ENCODE measurements at regions not wholly inside any gene's neighbourhood (a gene's known extent, or its start where the extent isn't known, plus 50 kb on each side); places are given as distances from the start of the nearest gene placed in this dataset.

- no peak for DNase-seq
Measured at GRCh38 chr21:32216293-32216692, 62.6 kb downstream of the MIS18A start.

- DNase-seq = no peak
Measured at GRCh38 chr21:32215306-32215685, 63.6 kb downstream of the MIS18A start.

GRCh38 chr21:32214654-32215305 lies 64.1 kb downstream of the MIS18A start:
- no peak for DNase-seq

GRCh38 chr21:32212116-32212515 lies 66.7 kb downstream of the MIS18A start:
- DNase-seq = no peak

GRCh38 chr21:32211306-32211705 lies 67.5 kb downstream of the MIS18A start:
- no peak for DNase-seq

- no peak for DNase-seq
Measured at GRCh38 chr21:32209580-32209979, 69.3 kb downstream of the MIS18A start.

- DNase-seq = no peak
Measured at GRCh38 chr21:32207406-32207716, 71.5 kb downstream of the MIS18A start.

- no peak for DNase-seq
Measured at GRCh38 chr21:32206631-32207405, 72.0 kb downstream of the MIS18A start.

- DNase-seq = no peak
Measured at GRCh38 chr21:32203877-32204480, 74.9 kb downstream of the MIS18A start.

- DNase-seq = no peak
Measured at GRCh38 chr21:32200029-32200428, 78.8 kb downstream of the MIS18A start.

GRCh38 chr21:32198384-32198783 lies 80.5 kb downstream of the MIS18A start:
- DNase-seq = no peak

GRCh38 chr21:32197896-32198295 lies 81.0 kb downstream of the MIS18A start:
- peak; percentile 16 for DNase-seq

GRCh38 chr21:32196001-32196400 lies 82.8 kb downstream of the MIS18A start:
- DNase-seq = no peak

- no peak for DNase-seq
Measured at GRCh38 chr21:32193098-32193465, 85.8 kb downstream of the MIS18A start.

- DNase-seq = no peak
Measured at GRCh38 chr21:32192291-32193097, 86.4 kb downstream of the MIS18A start.

- DNase-seq = peak; percentile 6
Measured at GRCh38 chr21:32190493-32191144, 88.2 kb downstream of the MIS18A start.

- DNase-seq = no peak
Measured at GRCh38 chr21:32189688-32190483, 89.0 kb downstream of the MIS18A start.

- no peak for DNase-seq
Measured at GRCh38 chr21:32186804-32187203, 92.0 kb downstream of the MIS18A start.

GRCh38 chr21:32185726-32186125 lies 93.1 kb downstream of the MIS18A start:
- no peak for DNase-seq

- DNase-seq = no peak
Measured at GRCh38 chr21:32185103-32185502, 93.7 kb downstream of the MIS18A start.

- DNase-seq = no peak
Measured at GRCh38 chr21:32184485-32184884, 94.4 kb downstream of the MIS18A start.

GRCh38 chr21:32184065-32184464 lies 94.8 kb downstream of the MIS18A start:
- no peak for DNase-seq
